ENCODE measurements at regions not wholly inside any gene's neighbourhood (a gene's known extent, or its start where the extent isn't known, plus 50 kb on each side); places are given as distances from the start of the nearest gene placed in this dataset.
"Not testable (repeated sequence)": the region's sequence is repeated elsewhere in the genome, so short reads cannot be mapped to it uniquely, and the experiment has no call there.

- TF ChIP-seq ATF3 (IDR thresholded peaks at IDR 0.05); SP1 (IDR thresholded peaks at IDR 0.05); TAF1 (conservative IDR thresholded peaks at IDR 0.05); GABPA (IDR thresholded peaks at IDR 0.05 in 1 of 2, conservative IDR thresholded peaks at IDR 0.05 in 1 of 2); CTCF (IDR thresholded peaks at IDR 0.05; ENCODE audit: low read depth, low read length, missing input control); MAX (IDR thresholded peaks at IDR 0.05); RXRA (IDR thresholded peaks at IDR 0.05); YY1 (IDR thresholded peaks at IDR 0.05): not testable (repeated sequence)
These were observed 1664.7 kb downstream of the BRINP3 start for GRCh38 chr1:188812836-188813573.

Measured in liver (tissue), 3 donors.